ENCODE measurements at regions not wholly inside any gene's neighbourhood (a gene's known extent, or its start where the extent isn't known, plus 50 kb on each side); places are given as distances from the start of the nearest gene placed in this dataset.
A peak's percentile ranks its signal among the peaks of the same experiment; 100 is the strongest.

GRCh38 chr10:3911713-3912442 is 126.9 kb upstream of the KLF6 start:
- Histone ChIP-seq H3K4me1 (ENCODE audit: insufficient read depth) (peaks cover 18% of the 10 kb centered on the region), H3K4me2 (ENCODE audit: unreplicated experiment) (peak overlapping the region; percentile 23), H4K20me1 (ENCODE audit: insufficient read depth) (no peaks in the 10 kb centered on the region), H3K79me2 (ENCODE audit: insufficient read depth) (no peaks in the 10 kb centered on the region), H3K9me3 (ENCODE audit: low read depth) (no peaks in the 10 kb centered on the region), H2AFZ (peak overlapping the region; percentile 65), H3K4me3 (no peak overlapping the region), H3K27me3 (replicated peaks; ENCODE audit: insufficient read depth) (no peaks in the 10 kb centered on the region), H3K9ac (peak overlapping the region; percentile 52; the same call in 1 of the 2 replicates), H3K27ac (no peak overlapping the region), H3K9me2 (ENCODE audit: insufficient read depth) (no peaks in the 10 kb centered on the region), H3F3A (ENCODE audit: insufficient read depth) (0 out of 2 replicates have a peak, but pooled peaks cover 4% of the 10 kb centered on the region), H3K36me3 (ENCODE audit: low read depth) (no peaks in the 10 kb centered on the region)
- no peak for TF ChIP-seq EZH2phosphoT487 (IDR thresholded peaks at IDR 0.05; ENCODE audit: insufficient read depth, low read depth)
- TF ChIP-seq EZH2 (IDR thresholded peaks at IDR 0.05; ENCODE audit: insufficient read depth, poor library complexity, severe bottlenecking): no peak
- 17 to 18% methylated on average over 13 of the region's 13 CpGs for WGBS, 2 experiments (ENCODE audit: low coverage in 1 of 2, low lambda C conversion rate in 2 of 2, missing lambda C conversion rate in 2 of 2)
- DNase-seq: peak; percentile 67
- in situ Hi-C loops (cut with MboI): no loop called here

DNA sequence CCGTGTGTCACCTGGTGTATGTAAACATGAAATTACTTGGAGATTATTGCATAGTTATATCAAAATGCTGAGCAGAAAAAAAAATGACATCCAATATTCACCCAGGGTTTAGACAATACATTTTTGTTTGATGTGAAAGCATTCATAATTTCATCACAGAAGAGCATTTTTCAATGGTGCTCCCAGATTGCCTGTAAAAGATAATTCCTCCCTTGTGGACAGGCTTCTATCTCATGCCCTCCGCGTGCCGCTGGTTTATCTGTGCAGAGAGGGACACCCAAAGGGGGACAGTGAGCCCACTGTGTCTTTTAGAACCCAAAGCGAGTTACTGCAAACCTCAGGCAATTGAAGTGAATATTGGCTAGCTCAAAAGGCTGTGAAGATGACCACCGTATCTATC is 126.2 kb upstream of the KLF6 start:
- peak overlapping the region; percentile 10 for H3K4me2 ChIP-seq (ENCODE audit: unreplicated experiment)
- no peak for DNase-seq
- H2AFZ ChIP-seq: peak overlapping the region; percentile 65
- in situ Hi-C loops (cut with MboI): no loop called here
- peak overlapping the region; percentile 52; the same call in 1 of the 2 replicates for H3K9ac ChIP-seq
- H3K4me1 ChIP-seq (ENCODE audit: insufficient read depth): peaks cover 24% of the 10 kb centered on the region
- 59 to 69% methylated on average over 6 of the region's 6 CpGs for WGBS, 2 experiments (ENCODE audit: low coverage in 1 of 2, low lambda C conversion rate in 2 of 2, missing lambda C conversion rate in 2 of 2)
- H4K20me1 ChIP-seq (ENCODE audit: insufficient read depth): no peaks in the 10 kb centered on the region
- H3K36me3 ChIP-seq (ENCODE audit: low read depth): no peaks in the 10 kb centered on the region
- H3K27me3 ChIP-seq (replicated peaks; ENCODE audit: insufficient read depth): no peaks in the 10 kb centered on the region
- no peaks in the 10 kb centered on the region for H3K79me2 ChIP-seq (ENCODE audit: insufficient read depth)
- H3K27ac ChIP-seq: no peak overlapping the region
- no peak for TF ChIP-seq EZH2 (IDR thresholded peaks at IDR 0.05; ENCODE audit: insufficient read depth, poor library complexity, severe bottlenecking)
- TF ChIP-seq EZH2phosphoT487 (IDR thresholded peaks at IDR 0.05; ENCODE audit: insufficient read depth, low read depth): no peak
- H3F3A ChIP-seq (ENCODE audit: insufficient read depth): 0 out of 2 replicates have a peak, but pooled peaks cover 9% of the 10 kb centered on the region
- H3K9me2 ChIP-seq (ENCODE audit: insufficient read depth): no peaks in the 10 kb centered on the region
- no peaks in the 10 kb centered on the region for H3K9me3 ChIP-seq (ENCODE audit: low read depth)
- no peak overlapping the region for H3K4me3 ChIP-seq

- H2AFZ ChIP-seq: no peak overlapping the region
- no peaks in the 10 kb centered on the region for H3K36me3 ChIP-seq (ENCODE audit: low read depth)
- H3K9me2 ChIP-seq (ENCODE audit: insufficient read depth): no peaks in the 10 kb centered on the region
- no peaks in the 10 kb centered on the region for H4K20me1 ChIP-seq (ENCODE audit: insufficient read depth)
- no peak overlapping the region for H3K4me3 ChIP-seq
- in situ Hi-C loops (cut with MboI): no loop called here
- no peak overlapping the region for H3K27ac ChIP-seq
- no peak overlapping the region for H3K4me2 ChIP-seq (ENCODE audit: unreplicated experiment)
- H3K9me3 ChIP-seq (ENCODE audit: low read depth): no peaks in the 10 kb centered on the region
- 94 to 96% methylated on average over 14 of the region's 14 CpGs for WGBS, 2 experiments (ENCODE audit: low coverage in 1 of 2, low lambda C conversion rate in 2 of 2, missing lambda C conversion rate in 2 of 2)
- TF ChIP-seq EZH2 (IDR thresholded peaks at IDR 0.05; ENCODE audit: insufficient read depth, poor library complexity, severe bottlenecking): no peak
- TF ChIP-seq EZH2phosphoT487 (IDR thresholded peaks at IDR 0.05; ENCODE audit: insufficient read depth, low read depth): no peak
- H3K9ac ChIP-seq: no peak overlapping the region
- H3F3A ChIP-seq (ENCODE audit: insufficient read depth): 0 out of 2 replicates have a peak, but pooled peaks cover 9% of the 10 kb centered on the region
- no peak for DNase-seq
- H3K79me2 ChIP-seq (ENCODE audit: insufficient read depth): no peaks in the 10 kb centered on the region
- H3K4me1 ChIP-seq (ENCODE audit: insufficient read depth): peaks cover 24% of the 10 kb centered on the region
- H3K27me3 ChIP-seq (replicated peaks; ENCODE audit: insufficient read depth): no peaks in the 10 kb centered on the region
Observed at GRCh38 chr10:3909339-3909738, 124.3 kb upstream of the KLF6 start.

GRCh38 chr10:3908183-3908582 is 123.2 kb upstream of the KLF6 start:
- Histone ChIP-seq H4K20me1 (ENCODE audit: insufficient read depth) (no peaks in the 10 kb centered on the region), H3K27ac (peak overlapping the region; percentile 81; the same call in 1 of the 2 replicates), H3F3A (ENCODE audit: insufficient read depth) (0 out of 2 replicates have a peak, but pooled peaks cover 9% of the 10 kb centered on the region), H3K36me3 (ENCODE audit: low read depth) (no peaks in the 10 kb centered on the region), H2AFZ (no peak overlapping the region), H3K79me2 (ENCODE audit: insufficient read depth) (no peaks in the 10 kb centered on the region), H3K9me3 (ENCODE audit: low read depth) (no peaks in the 10 kb centered on the region), H3K9me2 (ENCODE audit: insufficient read depth) (no peaks in the 10 kb centered on the region), H3K27me3 (replicated peaks; ENCODE audit: insufficient read depth) (no peaks in the 10 kb centered on the region), H3K4me2 (ENCODE audit: unreplicated experiment) (no peak overlapping the region), H3K4me3 (no peak overlapping the region), H3K9ac (no peak overlapping the region), H3K4me1 (ENCODE audit: insufficient read depth) (peaks cover 24% of the 10 kb centered on the region)
- TF ChIP-seq EZH2 (IDR thresholded peaks at IDR 0.05; ENCODE audit: insufficient read depth, poor library complexity, severe bottlenecking): no peak
- no peak for TF ChIP-seq EZH2phosphoT487 (IDR thresholded peaks at IDR 0.05; ENCODE audit: insufficient read depth, low read depth)
- in situ Hi-C loops (cut with MboI): no loop called here
- DNase-seq: peak; percentile 46
- 20 to 29% methylated on average over 10 of the region's 10 CpGs for WGBS, 2 experiments (ENCODE audit: low coverage in 1 of 2, low lambda C conversion rate in 2 of 2, missing lambda C conversion rate in 2 of 2)
